Stimulated activated CD4-positive, alpha-beta T cell treated with anti-CD3 and anti-CD28 coated beads, Interleukin-12 subunit alpha, Interleukin-12 subunit beta, amount 100 ng/mL, for 24 hours (primary cell): ENCODE measurements at regions not wholly inside any gene's neighbourhood (a gene's known extent, or its start where the extent isn't known, plus 50 kb on each side); places are given as distances from the start of the nearest gene placed in this dataset.

Source experiments
- DNase-seq, 2 experiments: peaks; one replicate each; pipeline ENCODE4 v3.0.0-alpha.2; 2020; ENCODE audit warnings: low read depth in 2 of 2

GRCh38 chr5:5798462-5798861 is 376.0 kb downstream of the ICE1 start:
- no peak for DNase-seq

- DNase-seq = no peak
Measured at GRCh38 chr5:5798041-5798440, 375.6 kb downstream of the ICE1 start.

- no peak for DNase-seq
Measured at GRCh38 chr5:5795074-5795771, 372.7 kb downstream of the ICE1 start.

- DNase-seq = no peak
Measured at GRCh38 chr5:5794118-5794560, 371.7 kb downstream of the ICE1 start.

DNA sequence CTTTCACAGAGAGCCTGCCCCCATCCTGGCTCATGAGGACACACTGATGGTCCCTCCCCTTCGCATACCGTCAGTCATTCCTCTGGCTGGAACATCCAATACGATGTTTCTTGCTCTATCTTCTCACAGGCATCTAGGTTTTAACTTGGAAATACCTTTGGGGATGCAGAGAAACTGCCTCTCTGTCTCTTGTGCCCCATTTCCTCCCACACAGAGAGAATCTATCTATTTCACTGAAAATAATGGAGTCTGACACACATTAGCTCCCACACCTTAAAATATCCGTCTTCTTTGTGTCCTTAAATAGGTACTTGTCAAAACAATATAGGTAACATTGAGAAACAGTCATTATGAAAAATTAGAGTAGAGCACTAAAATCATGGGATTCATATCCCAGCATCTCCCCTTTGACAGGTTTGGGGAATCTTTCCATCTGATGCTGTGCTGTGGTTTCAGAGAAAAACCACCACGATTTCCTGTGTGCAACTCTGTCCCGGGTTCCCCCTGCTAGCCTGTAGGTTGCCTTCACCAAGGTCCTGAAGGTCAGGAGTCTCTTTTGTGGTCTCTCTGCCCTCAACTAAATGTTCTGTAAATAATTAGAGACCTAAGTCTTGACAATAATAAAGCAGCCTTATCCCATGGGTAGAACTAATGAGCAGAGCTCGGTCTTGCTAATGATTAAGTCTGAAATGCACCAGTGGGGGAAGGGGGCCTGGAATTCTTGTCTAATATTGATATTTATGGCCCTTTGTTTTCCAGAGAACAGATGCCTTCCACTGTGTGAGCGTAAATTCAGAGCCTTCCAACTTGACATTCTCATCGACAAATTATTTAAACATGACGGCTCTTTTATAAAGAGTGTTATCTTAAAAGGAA is 371.0 kb downstream of the ICE1 start:
- DNase-seq = no peak

GRCh38 chr5:5792106-5792505 is 369.6 kb downstream of the ICE1 start:
- DNase-seq = no peak

- DNase-seq = no peak
Measured at GRCh38 chr5:5788793-5789192, 366.3 kb downstream of the ICE1 start.

DNA sequence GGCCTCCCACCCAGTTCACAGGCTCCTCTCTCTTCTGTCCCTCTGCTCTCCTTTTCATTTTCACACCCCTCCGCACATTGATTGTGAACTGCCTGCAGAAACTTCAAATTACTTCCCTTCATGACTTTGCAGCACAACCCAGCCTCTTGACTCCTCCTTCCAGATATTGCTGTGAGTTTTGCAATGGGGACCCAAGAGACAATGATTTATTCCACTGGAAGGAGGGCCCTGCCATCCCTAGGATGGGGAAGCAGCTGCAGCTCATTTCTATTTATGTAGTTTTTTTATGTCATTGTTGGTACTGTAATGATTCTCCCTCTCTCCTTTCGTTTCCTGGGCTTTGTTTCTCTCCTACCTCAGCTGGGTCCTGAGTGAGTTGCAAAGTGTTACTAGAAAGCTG is 364.9 kb downstream of the ICE1 start:
- DNase-seq = no peak

DNA sequence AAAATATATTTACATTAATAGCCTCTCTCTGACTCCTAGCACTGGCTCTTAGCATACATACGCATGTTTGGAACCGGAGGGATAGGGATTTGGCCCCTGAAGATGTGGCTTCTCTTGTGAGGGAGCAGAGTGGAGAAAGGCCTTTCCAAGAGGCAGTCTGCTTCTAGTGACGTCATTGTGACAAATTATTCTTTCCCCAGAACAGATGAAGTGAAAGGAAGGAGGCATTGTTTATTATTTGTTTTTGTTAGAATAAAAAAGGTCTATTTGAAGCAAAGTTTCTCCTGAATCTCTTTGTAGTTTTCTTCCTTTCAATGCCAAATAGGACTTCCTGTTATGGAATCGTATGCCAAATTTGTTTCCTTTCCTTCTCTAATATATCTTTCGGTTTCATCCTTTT is 361.6 kb downstream of the ICE1 start:
- no peak for DNase-seq

GRCh38 chr5:5783021-5783420 is 360.5 kb downstream of the ICE1 start:
- no peak for DNase-seq

- DNase-seq = no peak
Measured at GRCh38 chr5:5782402-5782801, 359.9 kb downstream of the ICE1 start.

- no peak for DNase-seq
Measured at GRCh38 chr5:5781335-5781734, 358.9 kb downstream of the ICE1 start.

GRCh38 chr5:5780253-5780652 is 357.8 kb downstream of the ICE1 start:
- DNase-seq = no peak

DNA sequence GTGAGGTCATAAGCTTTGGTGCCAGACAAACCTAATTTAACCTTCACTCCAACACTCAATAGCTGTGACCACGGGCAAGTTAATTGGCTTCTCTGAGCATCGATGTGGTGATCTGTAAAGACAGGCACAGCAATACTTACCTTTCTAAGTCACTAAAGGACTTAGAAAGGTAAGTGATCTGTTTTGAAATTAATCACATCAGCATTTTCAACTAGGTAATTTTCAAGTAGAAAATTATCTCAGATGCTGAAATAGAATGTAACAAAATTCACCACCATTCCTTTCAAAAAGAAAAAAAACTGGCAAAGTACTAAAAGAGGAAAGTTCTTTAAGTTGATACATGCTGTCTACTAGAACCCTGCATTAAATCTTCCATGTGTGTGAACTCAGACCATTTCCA is 354.5 kb downstream of the ICE1 start:
- no peak for DNase-seq

GRCh38 chr5:5772202-5772601 is 349.7 kb downstream of the ICE1 start:
- DNase-seq = no peak

DNA sequence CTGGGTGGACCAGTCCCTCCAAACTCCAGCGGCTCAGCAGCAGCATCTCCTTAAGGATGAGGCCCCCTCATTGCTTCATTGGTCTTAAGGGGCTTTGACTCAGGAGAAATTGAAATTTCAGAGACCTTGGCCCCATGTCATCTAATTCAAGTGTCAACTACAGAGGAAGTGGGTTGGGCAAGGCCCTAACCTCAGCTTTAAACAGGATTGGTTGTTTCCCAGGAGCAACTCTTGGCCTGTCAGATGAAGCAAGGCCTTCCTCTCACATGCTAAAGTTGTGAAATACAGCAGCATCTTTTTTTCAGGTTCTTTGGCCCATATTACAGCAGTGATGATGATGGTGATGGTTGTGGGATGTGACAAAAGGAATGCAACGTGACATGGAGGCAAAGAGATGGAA is 348.3 kb downstream of the ICE1 start:
- DNase-seq = no peak

GRCh38 chr5:5767286-5767928 is 344.9 kb downstream of the ICE1 start:
- DNase-seq = no peak

- DNase-seq = no peak
Measured at GRCh38 chr5:5765066-5765850, 342.8 kb downstream of the ICE1 start.

DNA sequence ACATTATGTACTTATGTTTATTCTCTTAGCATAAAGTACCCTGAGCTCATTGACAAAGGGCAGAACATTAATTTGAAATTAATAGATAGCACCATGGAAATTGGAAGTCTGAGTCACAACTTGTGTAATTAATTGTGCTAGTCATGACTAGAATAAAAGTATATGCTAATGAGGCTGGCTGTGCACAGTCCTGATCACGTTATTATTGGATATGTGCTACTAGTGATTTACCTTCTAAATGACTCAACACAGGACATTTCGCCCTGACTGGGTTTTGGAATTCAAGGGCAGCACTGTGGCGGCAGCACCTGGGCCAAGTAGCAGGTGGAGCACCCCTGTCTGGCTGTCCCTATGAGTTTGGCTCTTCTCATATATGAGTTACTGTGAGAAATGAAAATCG is 341.8 kb downstream of the ICE1 start:
- DNase-seq = no peak

- no peak for DNase-seq
Measured at GRCh38 chr5:5756762-5757161, 334.3 kb downstream of the ICE1 start.

GRCh38 chr5:5755888-5756287 is 333.4 kb downstream of the ICE1 start:
- no peak for DNase-seq

GRCh38 chr5:5752844-5753243 is 330.4 kb downstream of the ICE1 start:
- no peak for DNase-seq
